ENCODE measurements at regions not wholly inside any gene's neighbourhood (a gene's known extent, or its start where the extent isn't known, plus 50 kb on each side); places are given as distances from the start of the nearest gene placed in this dataset.

DNA sequence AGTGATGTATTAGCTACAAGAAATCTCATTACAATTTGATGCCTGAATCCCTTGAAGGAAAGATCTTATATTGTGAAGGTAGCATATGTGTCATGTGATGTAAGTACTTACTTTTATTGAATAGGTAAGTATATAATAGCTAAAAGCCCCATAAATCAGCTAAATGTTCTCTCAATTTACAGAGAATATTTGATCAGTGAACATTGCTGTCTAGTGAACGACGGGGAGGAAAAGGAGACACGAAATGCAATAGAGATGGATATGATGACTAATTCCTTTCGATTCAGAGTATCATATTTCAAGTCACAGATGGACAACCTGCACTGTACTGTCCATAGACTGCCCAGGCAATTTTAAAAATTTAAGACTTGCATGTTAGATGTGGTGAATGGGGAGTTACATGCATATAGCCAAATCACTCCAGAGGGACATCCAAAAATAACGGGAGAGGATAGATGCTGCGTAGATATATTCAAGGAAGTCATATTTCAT lies 462.1 kb upstream of the CDIN1 start:
- no peak overlapping the region for H3K9ac ChIP-seq (ENCODE audit: low read length)
- no peak overlapping the region for H2AFZ ChIP-seq (ENCODE audit: low read depth, low read length)
- H3K4me3 ChIP-seq (ENCODE audit: insufficient read depth, low read depth, low read length), result no peak overlapping the region
- no peaks in the 10 kb centered on the region for H3K9me3 ChIP-seq (ENCODE audit: insufficient read depth, low read depth, low read length)
- Mint-ChIP-seq H3K27ac (ENCODE audit: unreplicated experiment) (no peak overlapping the region), H3K4me3 (ENCODE audit: unreplicated experiment) (no peak overlapping the region), H3K9me3 (ENCODE audit: unreplicated experiment) (no peaks in the 10 kb centered on the region), H3K4me1 (ENCODE audit: low read depth, unreplicated experiment) (no peaks in the 10 kb centered on the region), H3K36me3 (ENCODE audit: low read depth, unreplicated experiment) (no peaks in the 10 kb centered on the region), H3K27me3 (ENCODE audit: low read depth, unreplicated experiment) (no peaks in the 10 kb centered on the region)
- no peaks in the 10 kb centered on the region for H3K4me1 ChIP-seq (ENCODE audit: insufficient read depth, low read length)
- no peak for FAIRE-seq
- H3K27ac ChIP-seq (ENCODE audit: low read depth, low read length), result no peak overlapping the region
- H3K36me3 ChIP-seq (ENCODE audit: insufficient read depth, low read length), result no peaks in the 10 kb centered on the region
- no peaks in the 10 kb centered on the region for H3K79me2 ChIP-seq (ENCODE audit: insufficient read depth, low read length)
- no peak for TF ChIP-seq EZH2 (IDR thresholded peaks at IDR 0.05; ENCODE audit: insufficient read depth, low read length)
- TF ChIP-seq, protein P1, sequence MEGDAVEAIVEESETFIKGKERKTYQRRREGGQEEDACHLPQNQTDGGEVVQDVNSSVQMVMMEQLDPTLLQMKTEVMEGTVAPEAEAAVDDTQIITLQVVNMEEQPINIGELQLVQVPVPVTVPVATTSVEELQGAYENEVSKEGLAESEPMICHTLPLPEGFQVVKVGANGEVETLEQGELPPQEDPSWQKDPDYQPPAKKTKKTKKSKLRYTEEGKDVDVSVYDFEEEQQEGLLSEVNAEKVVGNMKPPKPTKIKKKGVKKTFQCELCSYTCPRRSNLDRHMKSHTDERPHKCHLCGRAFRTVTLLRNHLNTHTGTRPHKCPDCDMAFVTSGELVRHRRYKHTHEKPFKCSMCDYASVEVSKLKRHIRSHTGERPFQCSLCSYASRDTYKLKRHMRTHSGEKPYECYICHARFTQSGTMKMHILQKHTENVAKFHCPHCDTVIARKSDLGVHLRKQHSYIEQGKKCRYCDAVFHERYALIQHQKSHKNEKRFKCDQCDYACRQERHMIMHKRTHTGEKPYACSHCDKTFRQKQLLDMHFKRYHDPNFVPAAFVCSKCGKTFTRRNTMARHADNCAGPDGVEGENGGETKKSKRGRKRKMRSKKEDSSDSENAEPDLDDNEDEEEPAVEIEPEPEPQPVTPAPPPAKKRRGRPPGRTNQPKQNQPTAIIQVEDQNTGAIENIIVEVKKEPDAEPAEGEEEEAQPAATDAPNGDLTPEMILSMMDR (IDR thresholded peaks at IDR 0.05; ENCODE audit: insufficient read depth, low read depth, low read length), result no peak
- H3K4me2 ChIP-seq (ENCODE audit: low read length), result no peak overlapping the region
- no peaks in the 10 kb centered on the region for H4K20me1 ChIP-seq (ENCODE audit: insufficient read depth, low read length)
- H3K27me3 ChIP-seq (ENCODE audit: insufficient read depth, low read length), result no peaks in the 10 kb centered on the region
- no peak for DNase-seq (ENCODE audit: low read depth)

- DNase-seq (ENCODE audit: low read depth) (no peak), FAIRE-seq (no peak)
- Histone ChIP-seq H3K9me3 (ENCODE audit: insufficient read depth, low read depth, low read length) (no peaks in the 10 kb centered on the region), H3K4me3 (ENCODE audit: insufficient read depth, low read depth, low read length) (no peak overlapping the region), H3K36me3 (ENCODE audit: insufficient read depth, low read length) (no peaks in the 10 kb centered on the region), H3K27me3 (ENCODE audit: insufficient read depth, low read length) (no peaks in the 10 kb centered on the region), H4K20me1 (ENCODE audit: insufficient read depth, low read length) (no peaks in the 10 kb centered on the region), H3K4me1 (ENCODE audit: insufficient read depth, low read length) (no peaks in the 10 kb centered on the region), H3K4me2 (ENCODE audit: low read length) (no peak overlapping the region), H3K27ac (ENCODE audit: low read depth, low read length) (no peak overlapping the region), H3K9ac (ENCODE audit: low read length) (no peak overlapping the region), H2AFZ (ENCODE audit: low read depth, low read length) (no peak overlapping the region), H3K79me2 (ENCODE audit: insufficient read depth, low read length) (no peaks in the 10 kb centered on the region)
- Mint-ChIP-seq H3K4me3 (ENCODE audit: unreplicated experiment) (no peak overlapping the region), H3K36me3 (ENCODE audit: low read depth, unreplicated experiment) (no peaks in the 10 kb centered on the region), H3K4me1 (ENCODE audit: low read depth, unreplicated experiment) (no peaks in the 10 kb centered on the region), H3K27ac (ENCODE audit: unreplicated experiment) (no peak overlapping the region), H3K27me3 (ENCODE audit: low read depth, unreplicated experiment) (no peaks in the 10 kb centered on the region), H3K9me3 (ENCODE audit: unreplicated experiment) (no peaks in the 10 kb centered on the region)
- TF ChIP-seq, protein P1 (IDR thresholded peaks at IDR 0.05; ENCODE audit: insufficient read depth, low read depth, low read length), result no peak
- TF ChIP-seq EZH2 (IDR thresholded peaks at IDR 0.05; ENCODE audit: insufficient read depth, low read length), result no peak
Observed at GRCh38 chr15:36126194-36126593, 453.2 kb upstream of the CDIN1 start.

- Histone ChIP-seq H3K4me3 (ENCODE audit: insufficient read depth, low read depth, low read length) (no peak overlapping the region), H3K36me3 (ENCODE audit: insufficient read depth, low read length) (no peaks in the 10 kb centered on the region), H3K27me3 (ENCODE audit: insufficient read depth, low read length) (no peaks in the 10 kb centered on the region), H3K9me3 (ENCODE audit: insufficient read depth, low read depth, low read length) (no peaks in the 10 kb centered on the region), H4K20me1 (ENCODE audit: insufficient read depth, low read length) (no peaks in the 10 kb centered on the region), H3K4me1 (ENCODE audit: insufficient read depth, low read length) (no peaks in the 10 kb centered on the region), H3K9ac (ENCODE audit: low read length) (no peak overlapping the region), H3K27ac (ENCODE audit: low read depth, low read length) (no peak overlapping the region), H2AFZ (ENCODE audit: low read depth, low read length) (no peak overlapping the region), H3K79me2 (ENCODE audit: insufficient read depth, low read length) (no peaks in the 10 kb centered on the region), H3K4me2 (ENCODE audit: low read length) (no peak overlapping the region)
- FAIRE-seq (no peak), DNase-seq (ENCODE audit: low read depth) (no peak)
- Mint-ChIP-seq H3K36me3 (ENCODE audit: low read depth, unreplicated experiment) (no peaks in the 10 kb centered on the region), H3K4me1 (ENCODE audit: low read depth, unreplicated experiment) (no peaks in the 10 kb centered on the region), H3K4me3 (ENCODE audit: unreplicated experiment) (no peak overlapping the region), H3K27me3 (ENCODE audit: low read depth, unreplicated experiment) (no peaks in the 10 kb centered on the region), H3K27ac (ENCODE audit: unreplicated experiment) (no peak overlapping the region), H3K9me3 (ENCODE audit: unreplicated experiment) (no peaks in the 10 kb centered on the region)
- TF ChIP-seq, protein P1 (IDR thresholded peaks at IDR 0.05; ENCODE audit: insufficient read depth, low read depth, low read length), result no peak
- TF ChIP-seq EZH2 (IDR thresholded peaks at IDR 0.05; ENCODE audit: insufficient read depth, low read length), result no peak
Observed at GRCh38 chr15:36130641-36131310, 448.6 kb upstream of the CDIN1 start.

Measured in astrocyte (in vitro differentiated cells and primary cell).